PFSK-1 (cell line): ENCODE measurements at regions not wholly inside any gene's neighbourhood (a gene's known extent, or its start where the extent isn't known, plus 50 kb on each side); places are given as distances from the start of the nearest gene placed in this dataset.

Experiments
- FOXP2 ChIP-seq: optimal IDR thresholded peaks from 2 replicates; pipeline ENCODE3; 2011; ENCODE audit warnings: borderline replicate concordance, control low read depth, inconsistent platforms; ENCODE audit not compliant: insufficient read depth; ENCODE audit errors: extremely low read length, extremely low read depth
- POLR2AphosphoS5 ChIP-seq: IDR thresholded peaks from 2 replicates; pipeline ENCODE4 v1.6.1; 2012; ENCODE audit warnings: low read depth, mild to moderate bottlenecking, control low read depth, low read length, moderate library complexity
- REST ChIP-seq, 2 experiments: IDR thresholded peaks; 2 replicates each; pipeline versions ENCODE4 v1.6.1 to v1.8.0; 2011 to 2012; ENCODE audit warnings: low read depth in 2 of 2, low read length in 2 of 2, control low read depth in 1 of 2, inconsistent platforms in 1 of 2, mild to moderate bottlenecking in 1 of 2, moderate library complexity in 1 of 2; ENCODE audit not compliant: insufficient read depth in 1 of 2
- SIN3A ChIP-seq: IDR thresholded peaks from 2 replicates; pipeline ENCODE4 v1.6.1; 2012; ENCODE audit warnings: mild to moderate bottlenecking, low read length, moderate library complexity, borderline replicate concordance; ENCODE audit not compliant: insufficient read depth
- TAF1 ChIP-seq: IDR thresholded peaks from 2 replicates; pipeline ENCODE4 v1.6.1; 2012; ENCODE audit warnings: low read length, control low read depth, borderline replicate concordance; ENCODE audit not compliant: insufficient read depth

GRCh38 chr18:29041976-29042375, 865.0 kb upstream of the CDH2 start:
- TF ChIP-seq TAF1 (no peak), POLR2AphosphoS5 (no peak), SIN3A (no peak), REST (IDR thresholded peaks at IDR 0.05; ENCODE audit: insufficient read depth in 1 of 2, low read depth in 2 of 2, low read length in 2 of 2) (no peak), FOXP2 (no peak)

GRCh38 chr18:29034113-29034856, 857.4 kb upstream of the CDH2 start:
- TF ChIP-seq FOXP2 (no peak), SIN3A (no peak), REST (IDR thresholded peaks at IDR 0.05; ENCODE audit: insufficient read depth in 1 of 2, low read depth in 2 of 2, low read length in 2 of 2) (no peak), POLR2AphosphoS5 (no peak), TAF1 (no peak)

GRCh38 chr18:29028560-29028959, 851.6 kb upstream of the CDH2 start:
- no peak for TF ChIP-seq POLR2AphosphoS5
- TF ChIP-seq TAF1 = no peak
- TF ChIP-seq REST (IDR thresholded peaks at IDR 0.05; ENCODE audit: insufficient read depth in 1 of 2, low read depth in 2 of 2, low read length in 2 of 2) = no peak
- TF ChIP-seq FOXP2 = no peak
- no peak for TF ChIP-seq SIN3A

- TF ChIP-seq REST (IDR thresholded peaks at IDR 0.05; ENCODE audit: insufficient read depth in 1 of 2, low read depth in 2 of 2, low read length in 2 of 2) = no peak
- TF ChIP-seq POLR2AphosphoS5 = no peak
- no peak for TF ChIP-seq FOXP2
- no peak for TF ChIP-seq TAF1
- TF ChIP-seq SIN3A = no peak
Observed at GRCh38 chr18:29018976-29019375, 842.0 kb upstream of the CDH2 start.
